ENCODE measurements at regions not wholly inside any gene's neighbourhood (a gene's known extent, or its start where the extent isn't known, plus 50 kb on each side); places are given as distances from the start of the nearest gene placed in this dataset.
A peak's percentile ranks its signal among the peaks of the same experiment; 100 is the strongest.

DNA sequence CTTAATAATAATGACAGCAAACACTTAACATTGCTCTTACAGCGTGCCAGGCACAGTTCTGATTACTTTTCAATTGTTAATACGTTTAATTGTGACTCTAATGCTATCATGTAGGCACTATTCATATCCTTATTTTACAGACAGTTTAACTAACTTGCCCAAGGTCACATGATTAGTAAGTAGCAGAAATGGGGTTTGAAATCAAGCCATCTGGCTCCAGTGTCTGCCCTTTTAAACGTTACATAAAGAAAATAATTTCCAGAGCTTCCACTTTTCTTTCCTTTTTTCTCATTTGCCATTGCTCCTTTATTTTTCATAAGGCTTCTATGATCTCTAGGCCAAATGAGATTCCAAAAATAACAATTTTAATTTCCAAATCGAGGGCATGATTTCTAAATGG, 50.6 kb upstream of the IKZF2 start:
- no peak for DNase-seq

DNA sequence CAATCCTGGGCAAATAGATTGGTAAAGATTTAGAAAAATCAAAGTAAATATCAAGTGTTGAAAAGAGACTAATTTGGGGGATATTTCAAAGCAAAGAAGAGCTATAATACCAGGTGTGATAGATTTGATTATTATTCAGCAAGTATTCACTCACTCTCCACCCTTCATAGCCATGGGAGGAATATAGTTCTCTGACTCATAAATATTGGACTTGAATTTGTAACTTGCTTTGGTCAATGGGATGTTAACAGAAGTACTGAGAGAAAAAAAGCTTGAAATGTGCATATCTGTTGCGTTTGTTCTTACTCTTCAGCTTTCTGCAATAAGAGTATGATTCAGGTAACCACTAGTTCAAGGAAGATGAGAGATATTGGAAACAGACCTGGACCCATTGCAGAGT, 54.5 kb upstream of the IKZF2 start:
- no peak for DNase-seq

DNA sequence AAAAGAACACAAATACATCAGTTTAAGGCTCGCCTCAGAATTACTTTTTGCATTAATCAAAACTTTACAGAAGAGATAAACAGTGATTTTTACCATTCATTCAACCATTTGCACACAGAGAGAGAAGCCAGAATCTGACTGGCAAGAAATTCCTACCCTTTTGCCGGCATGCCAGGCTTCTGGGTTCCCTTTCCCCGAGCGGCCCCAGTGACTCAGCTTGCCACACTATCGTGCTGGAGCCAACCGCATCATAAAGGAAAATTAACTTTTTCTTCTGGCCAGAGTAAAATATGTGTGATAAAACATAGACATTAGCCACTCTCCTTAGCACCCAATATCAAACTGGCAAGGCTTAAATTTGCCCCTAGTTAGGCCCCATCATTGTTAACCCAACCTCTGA, 61.8 kb upstream of the IKZF2 start:
- no peak for DNase-seq

DNA sequence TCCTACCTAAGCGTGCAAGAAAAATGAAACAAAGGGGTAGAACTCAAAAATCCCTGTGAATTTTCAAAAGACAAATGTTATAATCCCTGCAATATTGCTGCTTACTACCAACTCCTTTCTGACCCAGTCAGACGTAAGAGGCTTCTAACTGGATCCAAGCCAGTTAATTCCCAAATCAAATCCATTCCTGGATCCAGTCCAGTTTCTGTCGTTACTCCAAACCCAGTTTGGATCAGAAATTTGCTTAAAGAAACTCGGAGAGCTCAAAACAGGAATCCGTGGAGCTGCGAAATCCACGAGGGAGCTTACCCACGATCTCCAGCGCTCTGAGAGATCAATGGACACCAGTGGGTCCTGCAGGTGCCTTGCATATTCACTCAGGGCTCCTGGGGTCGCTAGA, 62.8 kb upstream of the IKZF2 start:
- DNase-seq, result no peak

DNA sequence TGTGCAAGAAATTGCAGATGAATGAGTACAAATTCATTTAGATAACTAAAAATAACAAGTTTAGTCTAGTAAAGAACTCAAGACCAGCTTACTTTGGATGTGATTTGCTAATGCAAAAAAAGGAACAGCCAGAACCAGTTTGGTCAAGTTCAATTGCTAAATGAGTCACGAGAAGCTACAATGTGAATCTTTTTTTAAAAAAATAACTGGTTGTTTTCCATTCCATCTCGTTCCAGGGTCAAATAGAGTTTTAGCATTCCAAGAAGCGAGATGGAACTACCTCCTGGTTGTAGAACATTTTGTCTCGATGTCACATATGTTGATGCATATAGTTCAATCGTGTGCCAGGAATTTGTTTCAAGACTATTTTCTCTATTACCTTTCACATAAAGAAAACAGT, 65.0 kb upstream of the IKZF2 start:
- DNase-seq, result no peak

DNA sequence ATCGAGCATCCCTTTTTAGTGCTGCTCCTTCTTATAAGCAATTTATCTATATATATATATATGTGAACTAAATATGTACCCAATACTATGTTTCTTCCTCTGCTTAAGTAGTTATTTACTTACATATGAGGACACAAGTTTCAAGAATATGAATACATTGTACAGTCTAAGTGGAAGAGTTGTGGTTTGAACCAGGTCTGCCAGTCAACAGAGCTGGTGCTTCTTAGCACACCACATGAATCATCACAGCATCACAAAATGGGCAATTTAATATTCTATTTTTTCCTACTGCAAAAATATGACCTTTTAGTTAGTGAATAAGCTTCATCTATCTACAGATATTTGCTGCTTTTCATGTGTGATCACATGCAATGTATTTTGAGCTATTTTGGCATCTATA, 64.4 kb upstream of the SPAG16 start:
- DNase-seq, result no peak

DNA sequence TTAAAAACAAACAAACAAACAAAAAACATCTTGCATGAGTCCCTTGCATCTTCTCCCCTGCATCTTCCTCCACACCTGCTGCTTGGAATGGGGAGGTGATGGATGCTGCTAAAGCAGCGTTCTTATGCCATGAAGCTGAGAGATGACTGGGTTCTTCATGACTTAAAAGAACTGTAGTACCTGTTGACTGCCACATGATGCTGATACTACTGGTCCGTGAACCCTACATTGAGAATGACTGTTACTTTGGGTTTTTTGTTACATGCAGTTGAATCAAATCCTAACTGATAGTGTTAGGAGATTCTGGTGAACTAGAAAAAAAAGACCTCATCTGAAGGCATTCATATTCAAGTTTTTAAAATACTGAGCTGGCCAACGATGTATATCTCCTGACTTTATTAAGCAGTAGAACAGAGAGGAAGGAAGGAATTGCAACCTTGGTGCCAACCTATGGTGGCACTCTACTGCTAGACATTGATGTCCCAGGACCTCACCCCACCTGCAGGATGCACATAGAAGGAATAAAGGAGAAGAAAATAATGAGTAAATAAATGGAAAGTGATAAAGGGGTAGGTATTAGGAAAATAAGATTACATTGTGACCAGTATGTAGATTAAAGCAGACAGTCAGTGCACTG, 63.2 kb upstream of the SPAG16 start:
- DNase-seq, result no peak

DNA sequence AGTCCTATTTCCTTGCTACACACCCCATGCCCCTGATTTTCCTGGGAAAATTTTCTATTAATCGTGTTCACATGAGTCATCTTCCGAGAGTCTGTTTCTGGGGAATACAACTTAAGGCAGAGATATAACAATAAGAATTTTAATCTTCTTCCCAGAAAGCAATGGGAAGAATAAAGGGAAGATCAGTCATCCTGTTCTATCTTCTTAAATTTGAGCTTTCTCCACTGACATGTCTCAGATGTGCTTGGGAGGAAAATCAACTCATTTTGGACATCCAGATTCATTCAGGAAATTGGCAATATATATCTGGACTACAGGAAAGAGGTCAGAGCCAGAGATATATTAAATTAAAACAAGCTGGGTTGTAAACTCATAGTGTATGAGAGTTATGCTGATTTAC, 62.3 kb upstream of the SPAG16 start:
- no peak for DNase-seq

DNA sequence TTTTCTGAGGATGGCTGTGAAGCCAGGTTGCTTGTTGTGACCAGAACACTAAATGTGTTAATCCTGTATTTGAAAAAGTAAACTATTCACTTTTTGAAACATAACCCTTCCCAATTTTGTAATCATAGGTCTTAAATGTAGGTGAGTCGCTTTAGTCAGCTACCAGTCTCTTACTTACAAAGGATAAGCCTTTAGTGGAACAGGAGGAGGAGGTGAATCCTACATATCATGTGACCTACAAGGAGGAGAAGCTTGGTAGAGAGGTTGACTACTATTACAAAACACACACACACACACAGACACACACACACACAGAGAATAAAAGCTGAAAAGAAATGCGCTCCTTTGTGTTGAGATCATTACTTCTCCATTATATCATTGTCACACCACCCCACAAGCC, 59.9 kb upstream of the SPAG16 start:
- DNase-seq, result no peak

DNA sequence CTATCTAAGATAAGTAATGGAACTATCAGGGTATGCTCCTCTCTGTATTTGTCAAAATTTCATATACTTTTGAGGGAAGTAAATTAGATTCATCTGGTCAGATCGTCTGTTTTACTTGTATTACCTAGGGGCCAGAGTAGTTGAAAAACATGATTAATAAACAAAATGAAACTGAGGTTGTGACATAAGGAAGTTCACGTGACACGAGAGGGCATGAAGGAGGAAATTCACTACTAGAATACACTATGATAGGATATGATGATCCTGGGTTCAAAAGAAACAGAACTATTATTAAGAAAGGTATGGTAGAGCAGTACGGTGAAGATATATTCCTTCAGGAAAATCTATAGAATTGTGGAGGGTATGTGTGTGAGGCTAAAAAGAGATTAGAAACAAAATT, 58.4 kb upstream of the SPAG16 start:
- no peak for DNase-seq

DNA sequence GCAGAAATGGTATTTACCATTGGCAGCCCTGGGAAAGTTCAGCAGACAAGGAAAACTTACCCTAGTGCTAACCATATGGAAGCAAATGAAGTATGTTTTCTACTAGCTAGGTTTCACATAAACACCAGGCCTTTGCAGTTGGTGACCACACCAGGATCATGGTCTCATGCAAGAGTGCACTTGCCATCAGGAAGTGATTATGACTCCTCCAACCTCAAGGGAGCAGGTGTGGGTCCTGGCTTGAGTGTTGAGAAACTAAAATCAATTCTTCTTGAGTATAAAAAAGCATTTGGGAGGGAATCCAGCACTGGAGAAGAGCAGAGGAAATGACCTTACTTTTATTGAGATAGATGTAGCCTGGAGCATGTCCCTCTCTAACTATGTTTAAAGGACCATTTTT, 56.8 kb upstream of the SPAG16 start:
- no peak for DNase-seq

DNA sequence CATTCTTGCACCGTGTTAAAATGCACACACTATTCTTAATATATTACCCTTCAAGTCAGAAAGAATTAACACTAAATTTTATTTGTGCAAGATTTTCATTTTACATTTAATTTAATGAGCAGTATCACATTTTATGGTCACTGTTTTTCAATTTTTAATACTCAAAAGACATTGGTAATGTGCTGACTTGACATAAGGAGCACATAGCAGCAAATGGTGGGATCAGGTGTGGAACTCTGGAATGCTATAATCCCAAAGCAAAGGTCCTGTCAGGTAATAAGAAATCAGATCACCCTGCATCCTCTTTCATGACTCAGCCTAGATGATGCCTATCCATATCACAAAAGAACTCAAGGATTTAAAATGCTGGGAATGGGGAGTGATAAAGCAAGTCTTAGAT, 55.6 kb upstream of the SPAG16 start:
- DNase-seq, result no peak

DNA sequence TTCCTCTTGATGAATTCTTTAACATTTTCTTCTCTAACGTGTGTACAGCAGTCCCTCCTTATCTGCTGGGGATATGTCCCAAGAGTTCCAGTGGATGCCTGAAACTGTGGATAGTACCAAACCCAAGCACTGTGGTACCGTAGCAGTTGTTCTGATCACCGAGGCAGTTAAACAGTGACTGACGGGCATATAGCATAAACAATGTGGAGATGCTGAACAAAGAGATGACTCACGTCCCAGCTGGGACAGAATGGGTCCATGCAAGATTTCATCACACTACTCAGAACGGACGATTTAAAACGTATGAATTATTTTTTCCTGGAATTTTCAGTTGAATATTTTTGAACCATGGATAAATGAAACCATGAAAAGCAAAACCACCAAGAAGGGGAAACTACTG, 54.5 kb upstream of the SPAG16 start:
- DNase-seq, result no peak

DNA sequence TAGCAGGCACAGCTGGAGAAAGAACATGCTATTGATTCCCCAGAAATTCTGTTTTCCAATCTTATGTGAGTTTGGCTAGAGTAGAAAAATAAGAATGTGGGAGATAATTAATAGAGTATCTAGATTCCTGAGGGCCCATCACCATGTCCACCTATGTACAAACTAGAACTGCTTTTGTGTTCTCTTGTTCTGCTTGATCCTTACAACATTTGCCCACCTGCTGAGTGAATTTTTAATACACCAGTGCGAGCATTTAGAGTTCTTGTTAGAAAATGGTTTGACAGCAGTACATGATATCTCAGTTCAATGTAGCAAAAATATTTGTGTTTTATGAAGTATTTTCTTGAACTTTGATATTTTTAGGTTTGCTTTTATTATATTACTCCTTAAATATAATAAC, 52.3 kb upstream of the SPAG16 start:
- DNase-seq, result no peak

DNA sequence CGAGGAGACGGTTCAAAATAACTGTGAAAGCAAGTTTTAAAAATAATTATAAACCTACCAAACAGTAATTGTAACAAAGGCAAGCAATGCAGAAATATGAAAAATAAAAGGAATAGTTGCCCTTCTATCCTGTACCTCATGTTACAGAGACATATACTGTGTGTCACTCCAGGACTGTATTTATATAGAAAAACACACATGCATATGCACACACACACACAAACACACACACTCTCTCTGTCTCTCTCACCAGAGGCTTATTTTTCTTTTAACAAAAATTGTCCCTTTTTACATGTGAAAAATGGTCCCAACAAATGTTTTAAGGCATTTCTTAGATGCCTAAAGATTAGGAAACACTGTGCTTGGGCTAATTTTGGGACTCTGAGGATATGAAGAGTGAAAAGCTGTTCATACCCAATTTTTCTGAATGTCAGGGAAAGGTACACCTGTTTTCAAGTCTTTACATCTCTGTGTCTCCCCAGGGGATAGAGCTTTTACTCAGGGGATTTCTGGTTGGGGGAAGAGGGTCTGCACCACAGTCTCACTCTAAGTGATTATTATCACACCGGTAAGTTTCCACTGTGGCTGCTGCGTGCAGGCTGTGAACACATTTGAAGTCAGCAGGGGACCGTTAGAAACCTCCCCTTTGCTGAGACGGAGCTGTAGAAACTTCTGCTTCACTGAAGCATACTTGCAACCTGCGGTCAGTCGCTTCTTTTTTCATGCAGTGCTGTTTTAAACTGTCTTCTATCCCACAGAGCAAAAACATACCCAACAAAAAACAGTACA, 51.4 kb upstream of the SPAG16 start:
- peak; percentile 38 for DNase-seq

DNA sequence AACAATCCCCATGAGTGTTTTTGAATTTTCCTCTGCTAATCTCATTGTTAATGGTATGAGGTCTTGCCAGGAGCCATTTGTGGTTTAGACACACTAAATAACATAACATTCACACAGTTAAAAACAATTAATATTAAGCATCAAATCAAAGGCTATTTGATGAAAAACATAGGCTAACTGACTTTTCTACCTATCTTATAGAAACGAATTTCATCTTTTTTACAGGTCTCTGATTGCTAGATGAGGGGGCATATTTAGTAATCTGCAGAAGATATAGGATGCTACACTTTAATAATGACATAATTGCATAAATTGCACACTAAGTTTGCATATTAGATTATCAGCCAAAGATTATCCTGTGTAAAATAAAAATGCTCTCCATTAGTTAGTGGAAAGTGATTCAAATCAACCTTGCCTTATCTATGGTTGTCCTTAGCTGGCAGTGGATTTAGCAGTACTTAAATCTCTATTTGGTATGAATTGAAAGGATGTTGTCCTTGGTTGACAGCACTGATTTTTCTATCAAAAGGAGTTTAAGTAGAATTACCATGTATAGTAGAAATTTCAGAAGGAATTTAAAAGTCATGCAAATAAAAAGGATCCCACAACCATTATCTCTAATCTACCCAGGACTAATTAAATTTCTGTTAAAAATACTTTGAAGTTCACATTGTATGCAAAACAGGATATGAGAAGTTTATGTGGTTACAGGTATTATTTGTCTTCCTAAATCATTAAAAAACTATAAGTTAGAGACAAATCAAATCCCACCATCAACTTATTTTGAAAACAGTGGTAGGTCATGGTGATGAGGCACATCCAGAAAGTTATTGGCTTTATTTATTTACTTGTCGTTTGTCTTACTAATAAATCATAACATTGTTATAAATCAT, 50.6 kb upstream of the SPAG16 start:
- no peak for DNase-seq
